Esophagus muscularis mucosa (tissue), 4 donors: ENCODE measurements at regions not wholly inside any gene's neighbourhood (a gene's known extent, or its start where the extent isn't known, plus 50 kb on each side); places are given as distances from the start of the nearest gene placed in this dataset.

Experiments
- DNase-seq: peaks from one replicate; pipeline ENCODE4 v3.0.0-alpha.2; 2017; ENCODE audit errors: extremely low spot score
- H3K27ac ChIP-seq, 4 donors: fragments of 200-600 bp; sonication (generic); replicated peaks in 1 of 4; 1 replicate in 3 of 4; 2 replicates in 1 of 4; pipeline ENCODE4 v1.5.1; 2016 to 2019; ENCODE audit warnings: mild to moderate bottlenecking in 1 of 4
- H3K27me3 ChIP-seq, 4 donors: fragments of 200-600 bp; sonication (generic); one replicate each; pipeline versions ENCODE4 v1.5.1 to v1.6.0; 2016 to 2019
- H3K36me3 ChIP-seq, 4 donors: fragments of 200-600 bp; sonication (generic); one replicate each; pipeline ENCODE4 v1.5.1; 2016 to 2019
- H3K4me1 ChIP-seq, 4 donors: fragments of 200-600 bp; sonication (generic); one replicate each; pipeline ENCODE4 v1.5.1; 2016 to 2019
- H3K4me3 ChIP-seq, 4 donors: fragments of 200-600 bp; sonication (generic); 1 replicate in 2 of 4; 2 replicates in 2 of 4; pipeline ENCODE4 v1.5.1; 2016 to 2019; ENCODE audit warnings: mild to moderate bottlenecking in 4 of 4, moderate library complexity in 1 of 4
- H3K9me3 ChIP-seq, 4 donors: fragments of 200-600 bp; sonication (generic); 1 replicate in 3 of 4; 2 replicates in 1 of 4; pipeline ENCODE4 v1.5.1; 2016 to 2019
- EP300 ChIP-seq: sonication (generic); formaldehyde crosslinking; IDR thresholded peaks from one replicate; pipeline ENCODE4 v1.6.1; 2017; ENCODE audit warnings: antibody characterized with exemption
- POLR2A ChIP-seq: fragments of 450-650 bp; IDR thresholded peaks from one replicate; pipeline ENCODE4 v1.6.1; 2017; ENCODE audit warnings: antibody characterized with exemption, moderate library complexity, mild to moderate bottlenecking, low read depth
- POLR2AphosphoS5 ChIP-seq, 2 donors: sonication (generic); formaldehyde crosslinking; IDR thresholded peaks; one replicate each; pipeline ENCODE4 v1.6.1; 2017; ENCODE audit warnings: antibody characterized with exemption in 2 of 2
- WGBS: methylation state at CpG from one replicate; pipeline ENCODE4 v1.1.5; 2018; 5-methylcytosine and 5-hydroxymethylcytosine counted together
- intact Hi-C: fragments of 100-400 bp; cut with DNase I; formaldehyde crosslinking; loops from one replicate; pipeline ENCODE4 v1.15.1; 2023
- TF ChIP-seq, protein P1 (sequence below), 3 experiments: fragments of 200-600 bp in 2 of 3; fragments of 450-650 bp in 1 of 3; sonication (generic) in 2 of 3; IDR thresholded peaks; one replicate each; pipeline ENCODE4 v1.5.1; 2017 to 2019; ENCODE audit warnings: antibody characterized with exemption in 3 of 3, mild to moderate bottlenecking in 2 of 3, moderate library complexity in 1 of 3

DNA sequence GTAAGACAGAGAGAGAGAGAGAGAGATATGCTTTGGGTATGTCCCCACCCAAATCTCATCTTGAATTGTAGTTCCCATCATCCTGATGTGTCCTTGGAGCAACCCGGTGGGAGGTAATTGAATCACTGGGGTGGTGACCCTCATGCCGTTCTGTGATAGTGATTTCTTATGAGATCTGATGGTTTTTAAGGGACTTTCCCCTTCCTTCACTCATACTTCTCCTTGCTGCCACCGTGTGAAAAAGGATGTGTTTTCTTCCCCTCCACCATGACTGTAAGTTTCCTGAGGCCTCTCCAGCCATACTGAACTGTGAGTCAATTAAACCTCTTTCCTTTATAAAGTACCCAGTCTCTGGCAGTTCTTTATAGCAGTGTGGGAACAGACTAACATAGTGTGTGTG is 60.3 kb downstream of the EOMES start:
- TF ChIP-seq POLR2AphosphoS5 (IDR thresholded peaks at IDR 0.05) = no peak
- TF ChIP-seq EP300 = no peak
- no peak for TF ChIP-seq POLR2A
- TF ChIP-seq, protein P1, sequence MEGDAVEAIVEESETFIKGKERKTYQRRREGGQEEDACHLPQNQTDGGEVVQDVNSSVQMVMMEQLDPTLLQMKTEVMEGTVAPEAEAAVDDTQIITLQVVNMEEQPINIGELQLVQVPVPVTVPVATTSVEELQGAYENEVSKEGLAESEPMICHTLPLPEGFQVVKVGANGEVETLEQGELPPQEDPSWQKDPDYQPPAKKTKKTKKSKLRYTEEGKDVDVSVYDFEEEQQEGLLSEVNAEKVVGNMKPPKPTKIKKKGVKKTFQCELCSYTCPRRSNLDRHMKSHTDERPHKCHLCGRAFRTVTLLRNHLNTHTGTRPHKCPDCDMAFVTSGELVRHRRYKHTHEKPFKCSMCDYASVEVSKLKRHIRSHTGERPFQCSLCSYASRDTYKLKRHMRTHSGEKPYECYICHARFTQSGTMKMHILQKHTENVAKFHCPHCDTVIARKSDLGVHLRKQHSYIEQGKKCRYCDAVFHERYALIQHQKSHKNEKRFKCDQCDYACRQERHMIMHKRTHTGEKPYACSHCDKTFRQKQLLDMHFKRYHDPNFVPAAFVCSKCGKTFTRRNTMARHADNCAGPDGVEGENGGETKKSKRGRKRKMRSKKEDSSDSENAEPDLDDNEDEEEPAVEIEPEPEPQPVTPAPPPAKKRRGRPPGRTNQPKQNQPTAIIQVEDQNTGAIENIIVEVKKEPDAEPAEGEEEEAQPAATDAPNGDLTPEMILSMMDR (IDR thresholded peaks at IDR 0.05) = no peak
- peaks cover 0 to 7% (median 0%) of the 10 kb centered on the region in 4 donors for H3K4me1 ChIP-seq
- H3K4me3 ChIP-seq = no peak overlapping the region
- no peaks in the 10 kb centered on the region for H3K27me3 ChIP-seq
- intact Hi-C loops = no loop called here
- 86% methylated on average over 3 of the region's 3 CpGs for WGBS
- no peak overlapping the region for H3K27ac ChIP-seq
- DNase-seq = no peak
- H3K9me3 ChIP-seq = no peaks in the 10 kb centered on the region
- H3K36me3 ChIP-seq = no peaks in the 10 kb centered on the region

DNA sequence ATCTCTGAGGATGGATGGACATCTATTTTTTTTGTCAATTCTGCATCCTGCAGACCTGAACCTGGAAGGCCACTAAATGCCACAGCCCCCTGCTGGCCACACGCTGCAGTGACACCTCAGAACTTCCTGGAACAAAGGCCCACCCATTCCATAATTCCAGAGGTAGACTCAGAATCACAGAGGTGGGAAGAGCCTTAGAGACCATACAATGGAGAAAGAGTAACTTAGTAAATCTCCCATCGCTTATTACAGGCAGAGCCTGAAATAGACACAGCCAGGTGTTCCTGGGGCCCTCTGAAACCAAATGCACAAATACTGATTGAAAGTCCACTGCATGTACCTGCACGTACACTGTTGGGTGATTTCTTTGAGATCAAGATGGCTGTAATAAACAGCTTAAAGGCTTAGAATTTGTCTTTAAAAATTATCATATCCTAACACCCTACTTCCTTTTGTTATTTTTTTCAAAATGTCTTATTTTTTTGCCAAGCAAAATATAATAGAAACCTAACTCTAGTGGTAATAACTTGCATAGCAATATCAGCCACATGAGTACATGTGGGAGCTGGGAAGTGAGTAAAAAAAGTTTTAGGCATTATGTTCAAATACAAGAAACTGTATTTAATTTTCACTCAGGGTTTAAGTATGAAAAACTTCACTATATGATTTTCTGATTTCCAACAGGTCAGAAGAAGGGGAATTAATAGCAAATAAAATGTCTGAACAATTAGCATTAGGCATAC is 62.7 kb downstream of the EOMES start:
- Histone ChIP-seq H3K27me3 (no peaks in the 10 kb centered on the region), H3K36me3 (no peaks in the 10 kb centered on the region), H3K9me3 (no peaks in the 10 kb centered on the region), H3K27ac (no peak overlapping the region), H3K4me3 (no peak overlapping the region), H3K4me1 (no peaks in the 10 kb centered on the region)
- intact Hi-C loops = no loop called here
- DNase-seq = no peak
- WGBS = 56% methylated on average over 3 of the region's 3 CpGs
- TF ChIP-seq EP300 = no peak
- TF ChIP-seq, protein P1 (IDR thresholded peaks at IDR 0.05) = peak; percentile 73 to 83 (median 78)
- TF ChIP-seq POLR2AphosphoS5 (IDR thresholded peaks at IDR 0.05) = no peak
- no peak for TF ChIP-seq POLR2A

DNA sequence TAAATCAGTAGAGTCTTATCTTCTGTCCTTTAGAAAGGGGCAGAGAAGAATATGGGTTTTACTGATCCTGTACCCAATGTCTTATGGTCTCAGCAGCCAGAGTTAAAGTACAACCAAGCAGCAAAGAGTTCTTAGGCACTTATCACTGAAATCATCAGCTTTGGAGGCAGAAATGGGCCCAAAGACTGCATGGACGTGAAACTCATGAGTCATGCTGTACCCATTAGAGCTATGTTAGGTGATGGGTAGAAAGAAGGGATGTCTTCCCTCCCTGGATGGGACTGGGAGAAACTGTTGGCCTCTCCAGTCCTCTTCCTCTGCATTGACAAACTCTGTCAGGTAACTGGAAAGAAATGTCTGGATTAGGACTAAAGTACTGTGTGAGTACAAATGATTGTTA is 63.4 kb downstream of the EOMES start:
- no peak overlapping the region for H3K27ac ChIP-seq
- no peaks in the 10 kb centered on the region for H3K36me3 ChIP-seq
- H3K27me3 ChIP-seq = no peaks in the 10 kb centered on the region
- intact Hi-C loops = no loop called here
- DNase-seq = no peak
- no peaks in the 10 kb centered on the region for H3K9me3 ChIP-seq
- H3K4me1 ChIP-seq = no peaks in the 10 kb centered on the region
- TF ChIP-seq POLR2AphosphoS5 (IDR thresholded peaks at IDR 0.05) = no peak
- TF ChIP-seq POLR2A = no peak
- TF ChIP-seq, protein P1 (IDR thresholded peaks at IDR 0.05) = no peak
- TF ChIP-seq EP300 = no peak
- no peak overlapping the region for H3K4me3 ChIP-seq
- 83% methylated on average over 1 of the region's 1 CpG for WGBS

DNA sequence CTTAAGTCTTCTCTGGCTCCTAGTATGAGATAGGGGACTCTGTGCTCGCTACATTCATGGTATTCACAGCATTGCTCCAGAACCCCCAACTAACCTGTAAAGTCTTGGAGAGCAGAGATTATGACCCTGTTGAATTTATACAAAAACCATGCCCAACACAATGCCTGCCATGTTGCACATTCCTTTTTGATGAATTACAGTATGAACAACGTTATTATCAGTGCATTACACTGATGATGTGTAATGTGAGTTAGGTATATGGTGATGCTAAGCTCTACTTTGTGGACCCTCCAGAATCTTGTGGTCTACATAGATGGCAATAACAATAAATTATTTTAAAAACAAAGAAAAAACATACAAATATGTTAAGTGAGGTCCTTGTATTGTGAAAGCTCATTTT is 64.3 kb downstream of the EOMES start:
- Histone ChIP-seq H3K36me3 (no peaks in the 10 kb centered on the region), H3K9me3 (no peaks in the 10 kb centered on the region), H3K27me3 (no peaks in the 10 kb centered on the region), H3K4me3 (no peak overlapping the region), H3K4me1 (no peaks in the 10 kb centered on the region), H3K27ac (no peak overlapping the region)
- no peak for DNase-seq
- TF ChIP-seq POLR2A = no peak
- TF ChIP-seq EP300 = no peak
- no peak for TF ChIP-seq POLR2AphosphoS5 (IDR thresholded peaks at IDR 0.05)
- TF ChIP-seq, protein P1 (IDR thresholded peaks at IDR 0.05) = no peak
- 83% methylated on average over 2 of the region's 2 CpGs for WGBS
- intact Hi-C loops = no loop called here

DNA sequence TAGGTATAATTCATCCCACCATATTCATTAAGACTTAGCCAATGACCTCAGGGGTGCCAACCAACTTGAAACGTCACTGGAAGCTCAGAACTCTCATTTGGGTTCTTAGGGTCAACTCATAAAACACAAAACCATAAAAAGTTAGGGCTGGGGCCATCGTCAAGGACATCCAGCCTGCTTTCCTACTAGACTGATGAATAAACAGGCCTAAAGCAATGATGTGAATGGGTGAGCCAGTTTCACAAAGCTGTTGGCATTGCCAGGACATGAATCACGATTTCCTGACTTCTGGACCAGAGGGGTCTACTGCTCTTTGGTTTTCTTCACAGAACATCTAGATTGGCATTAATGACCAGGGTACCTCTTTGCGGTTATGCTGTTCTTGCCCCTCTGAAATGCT is 64.7 kb downstream of the EOMES start:
- TF ChIP-seq, protein P1 (IDR thresholded peaks at IDR 0.05) = no peak
- TF ChIP-seq POLR2AphosphoS5 (IDR thresholded peaks at IDR 0.05) = no peak
- no peak for TF ChIP-seq EP300
- no peak for TF ChIP-seq POLR2A
- no peak for DNase-seq

More for the DNA sequence above, 64.7 kb downstream of the EOMES start:
- H3K27ac ChIP-seq = no peak overlapping the region
- H3K4me3 ChIP-seq = no peak overlapping the region
- 87% methylated on average over 4 of the region's 4 CpGs for WGBS
- no peaks in the 10 kb centered on the region for H3K9me3 ChIP-seq
- H3K36me3 ChIP-seq = no peaks in the 10 kb centered on the region
- no peaks in the 10 kb centered on the region for H3K4me1 ChIP-seq
- intact Hi-C loops = no loop called here
- H3K27me3 ChIP-seq = no peaks in the 10 kb centered on the region
